Fibroblast of lung (primary cell): ENCODE measurements at regions not wholly inside any gene's neighbourhood (a gene's known extent, or its start where the extent isn't known, plus 50 kb on each side); places are given as distances from the start of the nearest gene placed in this dataset.

Experiments
- DNase-seq, 2 donors: peaks; one replicate each; pipeline versions ENCODE4 v3.0.0 to v3.0.0-alpha.2; 2010; ENCODE audit warnings: low read depth in 2 of 2
- H2AFZ ChIP-seq: 2 replicates; pipeline ENCODE4 v1.5.1; 2012; ENCODE audit warnings: low read length, control low read depth, inconsistent platforms
- H3K27ac ChIP-seq: 2 replicates; pipeline ENCODE4 v1.5.1; 2011; ENCODE audit warnings: low read length, control low read depth; ENCODE audit not compliant: insufficient read depth
- H3K27me3 ChIP-seq: 2 replicates; pipeline ENCODE4 v1.5.1; 2011; ENCODE audit warnings: mild to moderate bottlenecking, low read length; ENCODE audit not compliant: control insufficient read depth, insufficient read depth
- H3K36me3 ChIP-seq: 2 replicates; pipeline ENCODE4 v1.5.1; 2011; ENCODE audit warnings: low read length; ENCODE audit not compliant: control insufficient read depth, insufficient read depth
- H3K4me1 ChIP-seq: 2 replicates; pipeline ENCODE4 v1.5.1; 2011; ENCODE audit warnings: low read length; ENCODE audit not compliant: control insufficient read depth, insufficient read depth; ENCODE audit errors: extremely low read depth
- H3K4me2 ChIP-seq: 2 replicates; pipeline ENCODE4 v1.5.1; 2011; ENCODE audit warnings: low read length, control low read depth; ENCODE audit not compliant: insufficient read depth; ENCODE audit errors: extremely low read depth
- H3K4me3 ChIP-seq, 4 experiments: fragments of 200-600 bp in 1 of 4; sonication (generic) in 1 of 4; replicated peaks in 1 of 4; 2 replicates each; pipeline ENCODE4 v1.5.1; 2011 to 2016; ENCODE audit warnings: low read length in 4 of 4, low read depth in 3 of 4, mild to moderate bottlenecking in 3 of 4, control low read depth in 2 of 4, inconsistent platforms in 1 of 4, mixed read lengths in 1 of 4; ENCODE audit not compliant: insufficient read depth in 1 of 4; ENCODE audit errors: control extremely low read depth in 1 of 4
- H3K79me2 ChIP-seq: 2 replicates; pipeline ENCODE4 v1.5.1; 2012; ENCODE audit warnings: mild to moderate bottlenecking, low read length, inconsistent platforms; ENCODE audit not compliant: control insufficient read depth, insufficient read depth
- H3K9ac ChIP-seq: 2 replicates; pipeline ENCODE4 v1.5.1; 2011; ENCODE audit warnings: mild to moderate bottlenecking, low read length, control low read depth; ENCODE audit not compliant: insufficient read depth
- H3K9me3 ChIP-seq: 2 replicates; pipeline ENCODE4 v1.5.1; 2012; ENCODE audit warnings: low read depth, low read length; ENCODE audit not compliant: control insufficient read depth, insufficient read depth
- H4K20me1 ChIP-seq: 2 replicates; pipeline ENCODE4 v1.5.1; 2011; ENCODE audit warnings: low read length; ENCODE audit not compliant: control insufficient read depth, insufficient read depth; ENCODE audit errors: extremely low read depth
- EZH2 ChIP-seq: IDR thresholded peaks from 2 replicates; pipeline ENCODE4 v1.5.1; 2012; ENCODE audit warnings: low read length, control low read depth, mild to moderate bottlenecking; ENCODE audit errors: missing control alignments
- TF ChIP-seq, protein P1 (sequence below), 2 donors: IDR thresholded peaks in 1 of 2; conservative IDR thresholded peaks in 1 of 2; 1 replicate in 1 of 2; 2 replicates in 1 of 2; pipeline ENCODE4 v1.5.1; 2011 to 2012; ENCODE audit warnings: low read length in 2 of 2, control low read depth in 1 of 2, inconsistent platforms in 1 of 2, low read depth in 1 of 2, mild to moderate bottlenecking in 1 of 2

DNA sequence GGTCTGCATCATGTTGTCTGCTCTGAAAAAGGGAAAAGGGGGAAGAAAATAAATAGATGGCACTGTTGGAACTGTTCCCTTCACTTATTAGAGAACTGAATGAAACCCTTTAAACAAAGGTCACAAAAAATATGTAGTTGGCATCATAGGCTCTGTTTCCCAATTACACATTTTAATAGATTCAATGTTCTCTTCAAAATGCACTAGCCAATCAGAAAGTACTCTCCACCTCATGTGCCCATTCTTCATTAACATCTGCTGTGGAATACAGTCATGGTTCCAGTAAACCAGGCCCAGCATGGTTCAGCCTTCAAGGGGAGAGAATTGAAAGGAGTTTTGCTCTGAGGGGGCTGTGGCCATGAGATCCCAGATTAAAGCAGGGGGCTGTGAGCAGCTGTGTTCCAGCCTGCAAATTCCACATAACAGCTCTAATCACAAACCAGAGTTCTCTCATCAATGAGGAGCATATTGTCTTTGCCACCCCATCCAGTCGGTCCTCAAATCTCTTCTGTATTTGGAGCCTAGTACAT lies 165.9 kb upstream of the CREB1 start:
- Histone ChIP-seq H3K9me3 (no peaks in the 10 kb centered on the region), H3K27me3 (no peaks in the 10 kb centered on the region), H3K9ac (no peak overlapping the region), H3K4me1 (no peaks in the 10 kb centered on the region), H3K4me2 (no peak overlapping the region), H4K20me1 (no peaks in the 10 kb centered on the region), H3K36me3 (no peaks in the 10 kb centered on the region), H2AFZ (no peak overlapping the region), H3K4me3 (no peak overlapping the region), H3K79me2 (no peaks in the 10 kb centered on the region), H3K27ac (no peak overlapping the region)
- DNase-seq: no peak
- TF ChIP-seq EZH2: no peak
- TF ChIP-seq, protein P1, sequence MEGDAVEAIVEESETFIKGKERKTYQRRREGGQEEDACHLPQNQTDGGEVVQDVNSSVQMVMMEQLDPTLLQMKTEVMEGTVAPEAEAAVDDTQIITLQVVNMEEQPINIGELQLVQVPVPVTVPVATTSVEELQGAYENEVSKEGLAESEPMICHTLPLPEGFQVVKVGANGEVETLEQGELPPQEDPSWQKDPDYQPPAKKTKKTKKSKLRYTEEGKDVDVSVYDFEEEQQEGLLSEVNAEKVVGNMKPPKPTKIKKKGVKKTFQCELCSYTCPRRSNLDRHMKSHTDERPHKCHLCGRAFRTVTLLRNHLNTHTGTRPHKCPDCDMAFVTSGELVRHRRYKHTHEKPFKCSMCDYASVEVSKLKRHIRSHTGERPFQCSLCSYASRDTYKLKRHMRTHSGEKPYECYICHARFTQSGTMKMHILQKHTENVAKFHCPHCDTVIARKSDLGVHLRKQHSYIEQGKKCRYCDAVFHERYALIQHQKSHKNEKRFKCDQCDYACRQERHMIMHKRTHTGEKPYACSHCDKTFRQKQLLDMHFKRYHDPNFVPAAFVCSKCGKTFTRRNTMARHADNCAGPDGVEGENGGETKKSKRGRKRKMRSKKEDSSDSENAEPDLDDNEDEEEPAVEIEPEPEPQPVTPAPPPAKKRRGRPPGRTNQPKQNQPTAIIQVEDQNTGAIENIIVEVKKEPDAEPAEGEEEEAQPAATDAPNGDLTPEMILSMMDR (conservative IDR thresholded peaks at IDR 0.05 in 1 of 2, IDR thresholded peaks at IDR 0.05 in 1 of 2; ENCODE audit: low read depth in 1 of 2, low read length in 2 of 2): no peak

DNA sequence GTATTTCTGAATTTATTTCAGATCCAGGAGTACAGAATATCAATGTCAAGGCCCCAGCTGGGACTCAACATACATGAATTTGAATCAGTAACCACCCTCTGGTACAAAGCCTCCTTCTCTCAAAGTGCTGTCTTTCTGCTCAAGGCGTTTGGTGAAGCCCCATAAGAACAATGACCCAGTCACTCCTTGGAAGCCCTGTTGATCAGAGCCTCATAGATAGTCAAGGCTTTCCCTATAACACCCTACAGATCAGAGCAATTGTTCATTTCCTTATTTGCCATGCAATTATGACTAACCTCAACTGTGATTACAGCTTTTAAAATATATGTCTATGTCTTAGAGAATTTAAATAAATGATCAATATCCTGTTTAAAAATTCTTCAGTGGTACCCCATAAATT lies 159.1 kb upstream of the CREB1 start:
- Histone ChIP-seq H3K27me3 (no peaks in the 10 kb centered on the region), H3K4me2 (no peak overlapping the region), H3K27ac (no peak overlapping the region), H3K36me3 (no peaks in the 10 kb centered on the region), H3K4me1 (no peaks in the 10 kb centered on the region), H3K79me2 (no peaks in the 10 kb centered on the region), H4K20me1 (no peaks in the 10 kb centered on the region), H3K4me3 (no peak overlapping the region), H3K9me3 (no peaks in the 10 kb centered on the region), H2AFZ (no peak overlapping the region), H3K9ac (no peak overlapping the region)
- DNase-seq: no peak
- no peak for TF ChIP-seq EZH2
- TF ChIP-seq, protein P1 (conservative IDR thresholded peaks at IDR 0.05 in 1 of 2, IDR thresholded peaks at IDR 0.05 in 1 of 2; ENCODE audit: low read depth in 1 of 2, low read length in 2 of 2): no peak

- no peaks in the 10 kb centered on the region for H3K4me1 ChIP-seq
- H3K79me2 ChIP-seq: no peaks in the 10 kb centered on the region
- no peak overlapping the region for H2AFZ ChIP-seq
- no peak overlapping the region for H3K4me3 ChIP-seq
- H3K27ac ChIP-seq: no peak overlapping the region
- no peak overlapping the region for H3K9ac ChIP-seq
- no peaks in the 10 kb centered on the region for H3K27me3 ChIP-seq
- TF ChIP-seq, protein P1 (conservative IDR thresholded peaks at IDR 0.05 in 1 of 2, IDR thresholded peaks at IDR 0.05 in 1 of 2; ENCODE audit: low read depth in 1 of 2, low read length in 2 of 2): no peak
- TF ChIP-seq EZH2: no peak
- no peaks in the 10 kb centered on the region for H4K20me1 ChIP-seq
- no peak for DNase-seq
- no peaks in the 10 kb centered on the region for H3K36me3 ChIP-seq
- H3K9me3 ChIP-seq: no peaks in the 10 kb centered on the region
- H3K4me2 ChIP-seq: no peak overlapping the region
Observed at GRCh38 chr2:207371877-207372276, 157.9 kb upstream of the CREB1 start.
